HG03135 (cell line): ENCODE measurements at regions not wholly inside any gene's neighbourhood (a gene's known extent, or its start where the extent isn't known, plus 50 kb on each side); places are given as distances from the start of the nearest gene placed in this dataset.
"Not testable (repeated sequence)": the region's sequence is repeated elsewhere in the genome, so short reads cannot be mapped to it uniquely, and the experiment has no call there.

Experiments
- ATAC-seq: cut with Tn5 transposase; IDR thresholded peaks from one replicate; pipeline ENCODE4 v1.9.1; 2021; ENCODE audit warnings: mild to moderate bottlenecking, moderate library complexity; ENCODE audit not compliant: unreplicated experiment

DNA sequence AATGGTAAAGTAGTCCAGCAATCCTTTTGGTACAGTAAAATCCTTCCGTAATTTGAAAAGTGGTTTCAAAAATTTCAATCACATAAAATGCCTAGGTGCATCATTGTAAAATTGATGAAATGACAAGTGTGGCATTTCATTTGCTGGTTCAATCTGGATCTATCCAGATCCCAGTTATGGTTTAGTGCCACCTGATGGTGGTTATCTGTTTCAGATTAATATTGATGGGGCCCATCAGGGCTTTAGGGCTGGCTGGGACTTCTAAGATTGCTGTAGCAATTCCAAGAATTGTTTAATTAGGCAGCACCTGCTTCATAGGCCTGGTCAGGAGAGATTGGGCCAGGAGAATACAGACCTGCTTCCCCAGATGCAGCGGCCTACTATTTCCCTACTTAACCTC, 55.5 kb upstream of the PIK3C3 start:
- no peak for ATAC-seq

DNA sequence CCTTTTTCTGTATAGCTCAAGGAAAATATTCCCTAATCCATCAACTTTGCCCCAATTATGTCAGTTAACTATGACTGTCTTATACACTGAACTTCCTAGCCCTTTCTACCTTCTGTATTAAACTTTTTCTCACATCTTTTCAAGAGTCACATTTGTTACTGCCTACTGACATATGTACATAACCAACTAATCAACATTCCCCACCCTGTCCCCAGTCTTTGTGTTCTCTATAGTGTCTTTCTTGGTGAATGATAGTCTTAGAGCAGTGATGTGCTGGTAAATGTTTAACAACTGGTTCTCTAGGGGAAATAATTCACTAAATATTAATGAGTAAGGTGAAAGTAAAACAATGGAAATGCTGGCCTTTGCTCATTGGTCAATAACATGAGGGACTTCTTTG, 61.6 kb upstream of the PIK3C3 start:
- no peak for ATAC-seq

DNA sequence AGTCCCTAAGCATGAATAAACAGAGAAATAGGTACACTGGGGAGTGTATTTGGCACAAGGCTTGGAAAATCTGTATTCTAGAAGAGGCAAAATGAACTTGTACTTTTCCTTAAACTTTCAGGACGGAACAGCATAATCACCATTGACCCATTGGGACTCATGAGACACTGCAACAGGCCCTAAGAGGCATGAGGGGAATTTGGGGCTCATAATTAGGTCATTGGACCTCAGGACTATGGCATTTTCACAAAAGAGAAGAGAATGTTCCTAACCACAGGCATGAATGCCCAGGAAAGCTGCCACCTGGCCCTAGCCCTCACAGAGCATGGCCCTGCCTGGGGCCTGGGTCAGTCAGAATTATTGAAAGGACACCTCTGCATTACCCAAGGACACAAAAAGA, 67.9 kb upstream of the PIK3C3 start:
- ATAC-seq = no peak

DNA sequence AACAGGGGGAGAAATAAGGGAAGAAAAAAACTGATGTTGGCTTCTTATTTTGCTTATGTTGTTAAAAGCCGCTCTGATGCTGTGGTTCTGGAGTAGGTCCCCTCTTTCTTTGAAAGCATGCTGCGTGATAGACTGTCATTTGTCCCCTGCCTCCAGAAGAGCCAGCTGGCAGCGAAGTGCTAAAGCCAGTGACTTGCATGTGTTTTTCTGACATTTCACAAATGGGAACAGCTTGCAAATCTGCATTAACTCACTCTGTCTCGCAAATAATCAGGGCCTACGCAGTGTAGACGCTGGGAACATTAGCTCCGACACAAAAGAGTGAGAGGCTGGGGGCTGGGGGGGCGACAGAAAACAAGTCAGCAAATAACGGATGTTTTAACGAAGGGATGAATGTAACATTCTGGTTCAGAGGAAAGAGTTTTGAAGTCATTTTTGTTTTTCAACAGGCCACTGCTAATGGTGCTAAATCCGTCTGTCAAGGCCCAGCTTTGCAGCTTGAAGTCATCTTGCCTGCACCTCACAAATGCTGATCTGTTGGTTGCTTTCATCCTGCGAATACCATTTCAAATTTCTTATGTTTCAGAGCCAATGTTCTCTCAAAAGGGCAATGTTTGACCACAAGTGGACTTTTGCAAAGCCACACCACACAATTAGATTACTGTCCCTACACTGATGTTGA, 68.8 kb upstream of the PIK3C3 start:
- no peak for ATAC-seq

DNA sequence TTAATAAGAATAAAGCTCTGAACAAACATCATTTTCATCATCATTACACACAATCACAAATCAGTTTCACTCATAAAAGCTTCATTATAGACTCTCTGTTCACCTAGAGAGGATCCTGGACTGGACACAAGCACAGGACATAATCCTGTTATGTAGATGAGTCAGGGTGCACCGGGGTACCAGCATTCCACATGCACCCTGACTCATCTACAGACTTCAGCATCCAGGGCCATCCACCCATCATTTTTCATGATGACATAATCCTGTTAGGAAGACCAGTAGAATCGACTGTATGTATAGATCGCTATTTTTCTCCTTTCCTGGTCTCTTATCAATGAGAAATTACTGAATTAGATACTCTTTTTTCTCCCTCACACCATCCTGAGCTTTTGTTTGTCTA, 73.7 kb upstream of the PIK3C3 start:
- no peak for ATAC-seq

DNA sequence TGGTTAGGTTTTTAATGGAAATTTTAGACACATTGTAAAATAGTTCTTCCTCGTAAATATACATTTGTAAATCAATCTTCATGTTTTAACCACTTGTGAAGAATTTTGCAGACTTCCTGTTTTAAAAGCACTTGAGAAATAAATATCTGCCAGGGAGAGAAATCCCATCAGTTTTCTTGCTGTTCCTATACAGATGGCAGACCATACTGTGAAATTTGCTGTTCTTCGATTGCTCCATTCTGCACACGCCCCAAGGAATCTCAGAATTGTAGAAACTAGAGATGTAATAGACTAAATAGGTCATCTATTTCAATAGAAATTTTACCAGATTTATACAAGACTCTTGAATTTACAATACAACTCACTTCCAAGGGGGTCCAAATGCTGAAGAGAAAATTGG, 75.8 kb upstream of the PIK3C3 start:
- no peak for ATAC-seq

DNA sequence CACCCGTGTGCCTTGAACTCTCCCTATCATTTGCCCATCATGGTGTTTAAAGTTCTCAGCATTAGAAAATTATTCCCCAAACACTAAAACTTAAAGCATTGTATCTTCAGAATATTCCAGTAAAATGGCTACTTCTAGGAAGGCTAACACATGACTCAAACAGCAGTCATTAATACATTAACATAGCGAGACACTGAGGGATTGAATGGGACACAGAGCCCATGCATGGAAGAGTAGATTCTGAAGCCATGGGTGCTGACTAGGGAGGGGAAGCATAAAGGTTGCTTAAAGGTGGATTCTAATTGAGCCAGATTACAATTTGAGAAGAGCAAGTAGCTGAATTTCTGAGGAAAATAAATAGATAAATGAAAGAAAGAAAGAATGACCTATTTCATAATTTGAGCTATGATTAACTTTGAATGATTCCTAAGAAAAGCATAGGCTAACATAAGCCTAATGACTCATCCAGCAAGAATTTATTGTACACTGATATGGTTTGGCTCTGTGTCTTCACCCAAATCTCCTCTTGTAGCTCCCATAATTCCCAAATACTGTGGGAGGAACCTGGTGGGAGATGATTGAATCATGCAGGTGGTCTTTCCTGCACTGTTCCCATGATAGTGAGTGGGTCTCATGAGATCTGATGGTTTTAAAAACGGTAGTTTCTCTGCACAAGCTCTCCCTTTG, 79.8 kb upstream of the PIK3C3 start:
- ATAC-seq = no peak

DNA sequence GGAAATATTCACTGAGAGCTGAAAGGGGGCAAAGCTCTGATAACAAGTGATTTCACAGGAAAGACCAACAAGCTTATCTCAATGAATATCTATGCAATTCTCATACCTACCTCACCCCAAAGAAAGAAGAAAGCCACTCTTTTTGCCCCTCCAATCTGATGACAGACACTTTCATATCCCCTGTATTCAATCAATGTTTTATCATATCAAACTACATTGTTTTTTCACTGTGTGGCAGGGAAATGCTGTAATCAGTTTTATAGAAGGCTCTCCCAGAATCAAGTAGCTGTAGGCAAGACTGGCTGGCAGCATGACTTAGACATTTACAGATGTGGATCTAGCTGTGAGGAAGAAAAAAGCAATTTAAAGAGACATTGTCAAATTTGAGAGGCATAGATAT, 81.3 kb upstream of the PIK3C3 start:
- no peak for ATAC-seq

DNA sequence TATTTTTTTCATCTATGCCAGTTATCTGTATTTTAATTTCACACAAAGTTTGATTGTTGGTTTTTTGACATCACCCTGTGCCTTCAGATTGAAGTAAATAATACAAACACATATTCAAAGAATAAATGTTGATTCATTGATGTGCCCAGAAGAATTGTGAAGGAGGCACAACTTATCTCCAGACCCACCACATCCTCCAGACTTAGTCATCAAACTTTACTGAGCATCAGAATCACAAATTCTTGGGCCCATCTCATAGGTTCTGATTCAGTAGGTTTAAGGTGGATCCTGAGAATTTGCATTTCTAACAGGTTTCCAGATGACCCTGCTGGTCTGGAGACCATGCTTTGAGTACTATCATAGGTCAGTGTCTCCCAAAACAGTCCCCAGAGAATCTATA, 82.8 kb upstream of the PIK3C3 start:
- ATAC-seq = no peak

DNA sequence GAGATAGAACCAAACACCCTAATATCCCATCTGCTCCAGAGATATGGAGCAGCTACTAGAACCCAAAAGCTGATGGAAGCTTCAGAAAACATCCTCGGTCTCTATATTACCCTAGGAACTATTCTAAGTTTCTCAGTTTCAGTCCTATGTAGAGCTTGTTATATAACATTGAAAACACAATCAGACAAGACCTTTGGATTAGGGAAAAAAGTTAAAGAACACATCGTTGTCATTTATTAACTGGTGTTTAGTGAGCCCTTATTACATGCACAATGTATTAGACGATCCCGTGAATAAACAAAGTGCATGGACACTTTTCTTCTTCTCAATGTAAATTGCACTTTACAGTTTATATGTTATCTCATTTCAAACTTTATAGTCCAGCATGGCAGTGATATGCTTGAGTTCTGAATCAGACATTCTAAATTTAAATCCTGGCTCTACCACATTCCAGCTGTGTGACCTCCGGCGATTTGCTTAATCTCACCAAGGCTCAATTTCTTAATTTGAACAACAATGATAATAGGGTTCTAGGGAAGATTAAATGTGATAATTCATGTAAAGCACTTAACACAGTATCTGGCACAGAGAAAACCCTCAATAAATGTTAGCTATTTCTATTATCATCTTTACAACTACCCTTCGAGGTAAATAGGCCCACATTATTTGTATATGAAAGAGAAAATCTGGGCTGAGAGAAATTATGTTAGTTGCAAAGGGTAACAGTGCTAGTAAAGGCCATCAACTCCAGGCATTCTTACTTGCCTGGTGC, 83.6 kb upstream of the PIK3C3 start:
- ATAC-seq = no peak

DNA sequence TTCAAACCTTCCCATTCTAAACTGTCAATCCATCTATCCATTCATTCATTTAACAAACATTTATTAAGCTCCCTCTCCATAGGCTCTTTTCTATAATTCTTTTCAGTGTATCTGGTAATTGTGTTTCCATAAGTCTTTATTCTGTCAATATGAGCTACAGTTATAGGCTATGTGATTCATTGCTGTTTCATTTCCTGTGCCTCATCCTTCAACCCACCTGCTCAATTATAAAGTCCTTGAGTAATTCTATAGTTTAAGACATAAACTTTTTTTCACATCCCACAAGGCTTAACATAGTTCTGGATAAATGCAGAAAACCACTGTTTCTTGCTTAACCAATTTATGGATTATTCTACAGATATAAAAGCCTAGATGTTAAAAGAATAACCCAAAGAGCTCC, 84.2 kb upstream of the PIK3C3 start:
- no peak for ATAC-seq

DNA sequence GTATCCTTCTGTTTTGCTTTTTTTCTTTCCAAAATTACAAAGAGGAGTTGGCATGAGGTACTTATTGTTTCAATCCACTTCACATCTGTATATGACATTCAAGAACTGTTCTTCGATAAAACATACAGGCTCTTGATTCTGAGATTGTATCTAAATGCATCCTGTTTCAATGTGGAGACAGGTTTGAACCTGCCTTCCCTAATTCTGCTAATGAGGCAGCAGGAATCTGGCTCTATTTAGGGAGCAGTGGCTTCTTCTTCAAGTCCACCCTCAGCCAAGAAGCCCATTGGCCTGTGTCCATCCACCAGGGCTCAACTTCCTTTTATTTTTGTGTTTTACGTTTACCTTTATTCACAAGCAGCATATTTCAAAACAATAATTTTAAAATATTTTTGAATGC, 84.8 kb upstream of the PIK3C3 start:
- no peak for ATAC-seq

DNA sequence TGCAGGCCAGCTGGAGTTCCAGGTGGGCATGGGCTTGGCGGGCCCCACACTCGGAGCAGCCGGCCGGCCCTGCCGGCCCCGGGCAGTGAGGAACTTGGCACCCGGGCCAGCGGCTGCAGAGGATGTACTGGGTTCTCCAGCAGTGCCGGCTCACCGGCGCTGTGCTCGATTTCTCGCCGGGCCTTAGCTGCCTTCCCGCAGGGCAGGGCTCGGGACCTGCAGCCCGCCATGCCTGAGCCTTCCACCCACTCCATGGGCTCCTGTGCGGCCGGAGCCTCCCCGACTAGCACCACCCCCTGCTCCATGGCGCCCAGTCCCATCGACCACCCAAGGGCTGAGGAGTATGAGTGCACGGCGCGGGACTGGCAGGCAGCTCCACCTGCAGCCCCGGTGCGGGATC, 89.2 kb upstream of the PIK3C3 start:
- ATAC-seq = not testable (repeated sequence)

DNA sequence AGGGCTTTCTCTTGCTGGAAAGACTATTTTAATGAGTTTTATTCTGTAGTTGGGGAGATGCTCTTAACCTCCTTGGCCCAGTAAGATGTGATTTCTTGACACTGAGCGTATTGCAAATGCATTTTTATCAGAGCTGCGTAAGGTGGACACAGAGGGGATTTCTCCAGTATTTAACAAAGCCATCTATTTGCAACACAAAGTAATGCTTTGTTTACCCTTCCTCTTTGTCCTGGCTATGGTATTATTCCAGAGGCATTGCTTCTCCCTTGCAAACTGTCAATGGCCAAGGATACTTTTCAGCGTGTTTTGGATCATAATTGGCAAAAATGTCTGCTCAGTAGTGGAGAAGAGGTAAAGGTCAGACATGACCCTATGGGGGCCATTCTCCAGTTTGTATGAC, 90.8 kb upstream of the PIK3C3 start:
- ATAC-seq = no peak

DNA sequence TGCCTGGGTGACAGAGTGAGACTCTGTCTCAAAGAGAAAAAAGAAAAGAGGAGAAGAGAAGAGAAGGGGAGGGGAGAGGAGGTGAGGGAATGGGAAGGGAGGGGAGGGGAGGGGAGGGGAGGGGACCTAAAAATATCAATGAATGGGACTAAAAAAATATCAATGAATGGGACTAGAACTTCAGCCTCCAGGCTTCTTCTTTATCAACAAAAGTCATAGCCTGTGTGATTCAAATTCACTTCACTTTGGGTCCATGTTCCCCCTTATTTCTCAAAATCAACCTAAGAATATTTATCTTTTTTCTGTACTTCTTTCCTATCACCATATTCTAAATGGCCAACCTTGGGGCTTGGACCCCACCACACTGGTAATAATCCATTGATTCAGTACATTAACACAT, 92.1 kb upstream of the PIK3C3 start:
- no peak for ATAC-seq

DNA sequence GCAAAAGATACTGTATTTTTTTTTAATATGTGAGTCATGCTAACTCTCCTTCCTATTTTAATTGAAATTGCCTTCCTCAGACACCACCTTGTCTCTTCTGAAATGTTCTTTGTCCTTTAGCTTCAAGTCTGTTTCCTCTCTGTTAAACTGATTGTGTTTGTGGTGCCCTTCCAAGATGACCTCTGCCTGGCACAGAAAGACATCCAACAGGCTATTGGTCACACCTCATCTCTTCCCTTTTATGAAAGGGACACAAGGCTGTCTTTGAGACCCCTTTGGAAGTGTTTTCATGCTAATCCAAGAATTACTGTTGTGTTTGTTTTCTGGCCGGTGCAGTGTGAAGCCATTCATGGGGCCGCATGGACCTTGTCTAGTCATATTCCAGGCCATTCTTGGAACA, 94.0 kb upstream of the PIK3C3 start:
- ATAC-seq = no peak

DNA sequence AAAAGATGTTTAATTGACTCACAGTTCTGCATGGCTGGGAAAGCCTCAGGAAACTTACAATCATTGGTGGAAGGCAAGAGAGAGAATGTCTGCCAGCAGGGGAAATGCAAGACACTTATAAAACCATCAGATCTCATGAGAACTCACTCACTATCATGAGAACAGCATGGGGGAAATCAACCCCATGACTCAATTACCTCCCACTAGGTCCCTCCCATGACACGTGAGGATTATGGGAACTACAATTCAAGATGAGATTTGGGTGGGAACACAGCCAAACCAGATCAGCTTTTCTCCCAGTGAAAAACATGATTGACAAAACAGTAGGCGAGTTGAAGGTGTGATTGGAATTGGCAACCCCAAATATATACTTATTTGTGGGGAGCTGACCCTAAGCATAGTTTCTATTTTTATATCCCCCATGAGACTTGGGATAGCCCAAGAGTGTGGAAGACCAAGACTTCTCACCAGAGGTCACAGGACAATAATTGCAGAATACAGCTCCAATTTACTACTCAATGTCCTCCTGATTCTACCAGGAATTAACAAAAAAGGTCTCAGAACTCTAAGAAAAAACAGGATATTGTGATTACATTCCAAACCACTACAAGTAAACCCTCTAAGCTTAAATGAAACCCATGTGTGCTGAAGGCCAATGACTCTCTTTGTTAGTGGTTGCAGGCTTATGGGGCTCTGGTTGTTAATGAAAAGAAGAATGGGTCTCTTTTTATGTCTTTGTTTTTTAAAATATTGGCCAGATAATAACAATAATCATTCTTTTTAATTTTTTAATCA, 96.1 kb upstream of the PIK3C3 start:
- no peak for ATAC-seq

DNA sequence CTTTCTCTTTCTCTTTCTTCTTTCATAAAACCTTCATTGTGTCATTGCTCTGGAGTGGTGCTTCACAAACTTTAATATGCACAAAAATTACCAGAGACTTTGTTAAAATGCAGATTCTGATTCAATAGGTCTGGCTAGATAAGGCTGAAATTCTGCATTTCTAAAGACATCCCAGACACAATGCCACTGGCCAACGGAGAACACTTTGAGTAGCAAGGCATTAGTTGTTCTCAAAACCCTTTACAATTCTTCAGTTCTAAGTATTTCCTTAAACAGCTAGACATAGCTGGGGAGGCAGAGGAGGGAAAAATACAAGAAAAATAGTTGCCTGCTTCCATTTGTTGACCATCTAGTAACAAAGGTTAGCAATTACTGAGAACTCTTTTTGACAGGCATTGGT, 101.8 kb upstream of the PIK3C3 start:
- no peak for ATAC-seq

DNA sequence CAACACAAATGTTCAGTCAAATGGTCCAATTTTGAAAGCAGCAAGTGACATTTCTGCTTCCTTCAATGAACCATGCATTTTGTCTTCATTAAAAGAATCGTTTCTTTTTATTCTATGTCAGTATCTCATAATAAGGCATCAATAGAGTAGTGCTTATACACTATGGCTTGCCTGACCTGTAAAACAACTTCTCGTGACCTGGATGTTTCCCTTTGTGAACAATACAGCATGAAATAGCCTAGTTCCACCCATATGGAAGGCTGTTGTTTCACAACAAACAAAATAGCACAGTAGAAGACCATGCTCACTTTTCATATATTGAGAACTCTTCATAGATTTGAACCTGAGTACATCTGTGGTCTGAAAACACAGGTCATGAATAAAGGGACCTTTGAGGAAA, 104.3 kb upstream of the PIK3C3 start:
- ATAC-seq = no peak

DNA sequence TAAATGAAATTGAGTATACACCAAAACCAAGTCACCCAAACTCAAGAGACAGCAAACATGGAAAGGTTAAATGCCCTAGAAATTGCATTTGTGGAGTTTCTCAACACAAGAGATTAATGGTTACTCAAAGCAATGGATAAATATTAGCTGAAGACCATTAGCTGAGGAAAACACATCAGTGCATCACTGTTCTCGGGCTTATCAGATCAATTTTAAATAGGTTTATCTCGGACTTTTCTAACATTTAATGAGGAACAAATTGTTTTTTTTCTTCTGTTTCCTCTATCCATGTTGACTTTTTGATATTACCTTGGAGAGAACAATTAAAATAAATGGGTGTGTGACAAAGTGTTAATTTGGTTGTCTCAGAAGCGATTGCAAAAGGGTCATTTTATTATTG, 105.4 kb upstream of the PIK3C3 start:
- ATAC-seq = no peak

DNA sequence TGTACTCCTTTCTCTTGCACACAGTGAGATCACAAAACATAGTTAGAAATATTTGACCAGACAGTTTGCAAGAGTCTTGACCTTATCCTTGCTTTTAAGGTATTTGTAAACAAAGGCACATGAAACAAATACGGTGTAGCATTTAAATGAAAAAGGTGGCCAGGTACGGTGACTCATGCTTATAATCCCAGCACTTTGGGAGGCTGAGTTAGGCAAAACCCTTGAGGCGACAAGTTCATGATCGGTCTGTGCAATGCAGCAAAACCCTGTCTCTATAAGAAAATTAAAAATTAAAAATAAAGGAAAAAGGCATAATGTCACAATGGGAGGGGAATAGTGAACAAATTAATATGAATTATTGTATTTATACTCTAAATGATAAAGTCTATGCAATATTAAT, 109.5 kb upstream of the PIK3C3 start:
- no peak for ATAC-seq
